CD1c-positive myeloid dendritic cell (primary cell): ENCODE measurements at regions not wholly inside any gene's neighbourhood (a gene's known extent, or its start where the extent isn't known, plus 50 kb on each side); places are given as distances from the start of the nearest gene placed in this dataset.
"Not testable (repeated sequence)": the region's sequence is repeated elsewhere in the genome, so short reads cannot be mapped to it uniquely, and the experiment has no call there.

ENCODE experiments used
- DNase-seq: peaks from one replicate; pipeline ENCODE4 v3.0.0-alpha.2; 2016; ENCODE audit errors: extremely low spot score

DNA sequence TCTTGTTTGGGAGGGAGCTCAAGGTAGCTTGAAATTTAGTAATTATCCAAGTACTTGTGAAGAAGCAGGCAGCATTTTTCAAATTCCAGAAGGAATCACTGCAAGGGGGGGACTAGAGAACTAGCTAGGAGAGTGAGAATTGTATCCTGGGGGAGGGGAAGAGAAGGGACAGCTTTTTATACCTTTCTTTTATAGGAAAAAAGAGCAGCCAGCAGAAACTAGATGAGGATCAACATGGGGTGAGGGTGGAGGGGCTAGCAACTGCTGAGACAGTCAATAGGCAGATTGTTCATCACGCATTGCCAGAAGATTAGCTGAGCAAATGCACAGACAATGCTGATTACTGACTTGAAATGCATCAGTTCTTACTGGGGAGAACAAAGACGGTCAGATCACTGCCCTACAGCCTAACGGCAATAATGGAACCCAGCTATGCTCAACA lies 514.3 kb upstream of the CITED2 start:
- DNase-seq: no peak

DNA sequence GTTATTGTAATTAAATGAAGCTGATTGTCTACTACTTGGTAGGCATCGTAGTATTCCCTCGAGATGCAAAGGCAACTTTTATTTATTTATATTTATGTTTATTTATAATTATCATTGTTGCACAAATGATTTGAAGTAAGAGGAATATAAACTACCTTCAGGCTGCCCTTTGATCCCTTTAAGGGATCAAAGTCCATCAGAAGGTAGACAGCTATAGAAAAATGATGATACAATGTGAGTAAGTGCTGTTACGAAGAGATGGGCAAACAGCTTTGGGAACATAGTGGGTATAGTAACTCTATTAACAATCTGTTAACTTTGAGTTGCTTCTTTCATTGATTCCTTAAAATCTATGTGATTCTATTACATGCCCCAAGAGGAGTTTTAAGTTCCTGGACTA lies 512.8 kb upstream of the CITED2 start:
- DNase-seq: no peak

DNA sequence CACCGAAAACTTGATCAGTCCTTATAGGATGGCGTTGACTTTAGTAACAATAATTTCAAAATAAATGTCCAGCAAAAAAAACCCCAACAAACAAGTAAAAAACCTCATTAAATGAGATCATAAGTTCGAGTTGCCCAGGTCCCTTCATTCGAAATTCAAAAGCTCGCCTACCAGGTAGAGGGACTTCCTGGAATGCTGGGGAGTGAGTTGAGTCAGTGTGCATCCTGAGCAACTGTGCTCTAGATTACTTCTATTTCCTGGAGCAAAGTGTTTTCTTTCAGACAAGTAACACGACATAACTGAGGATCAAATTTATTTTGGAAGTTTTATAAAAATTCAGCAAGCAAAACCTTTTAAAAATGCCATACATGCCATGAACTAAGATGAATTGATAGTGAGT lies 511.9 kb upstream of the CITED2 start:
- no peak for DNase-seq

DNA sequence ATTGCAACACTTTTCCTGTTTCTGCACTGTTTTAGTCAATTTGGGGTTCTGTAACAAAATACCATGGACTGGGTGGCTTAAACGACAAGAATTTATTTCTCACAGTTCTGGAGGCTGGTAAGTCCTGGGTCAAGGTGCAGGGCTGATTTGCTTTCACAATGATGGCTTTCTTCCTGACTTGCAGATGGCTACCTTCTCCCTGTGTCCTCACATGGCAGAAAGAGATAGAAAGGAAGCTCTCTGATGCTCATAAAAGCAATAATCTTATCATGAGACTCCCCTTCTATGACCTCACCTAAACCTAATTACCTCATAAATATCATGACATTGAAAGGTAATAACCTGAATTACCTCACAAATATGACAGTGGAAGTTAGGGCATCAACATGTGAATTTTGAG lies 511.5 kb upstream of the CITED2 start:
- DNase-seq: no peak

DNA sequence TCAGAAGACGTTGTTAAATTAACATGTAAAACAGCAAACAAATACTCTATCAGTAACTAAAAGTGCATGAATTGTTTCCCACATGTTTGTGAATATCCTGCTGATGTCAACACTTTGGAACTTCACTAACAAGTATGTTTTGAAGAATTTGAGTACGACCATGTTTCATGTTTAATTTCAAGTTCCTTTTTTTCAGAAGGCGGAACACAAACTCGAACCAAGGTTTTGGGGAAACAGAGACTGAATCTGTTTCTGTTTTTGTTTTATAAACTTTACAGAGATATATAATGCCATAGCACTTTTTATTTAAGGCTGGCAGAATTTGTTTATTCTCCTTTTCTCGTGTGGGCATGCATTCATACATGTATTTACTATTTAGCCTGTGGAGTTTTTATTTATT lies 509.3 kb upstream of the CITED2 start:
- peak; percentile 79 for DNase-seq

DNA sequence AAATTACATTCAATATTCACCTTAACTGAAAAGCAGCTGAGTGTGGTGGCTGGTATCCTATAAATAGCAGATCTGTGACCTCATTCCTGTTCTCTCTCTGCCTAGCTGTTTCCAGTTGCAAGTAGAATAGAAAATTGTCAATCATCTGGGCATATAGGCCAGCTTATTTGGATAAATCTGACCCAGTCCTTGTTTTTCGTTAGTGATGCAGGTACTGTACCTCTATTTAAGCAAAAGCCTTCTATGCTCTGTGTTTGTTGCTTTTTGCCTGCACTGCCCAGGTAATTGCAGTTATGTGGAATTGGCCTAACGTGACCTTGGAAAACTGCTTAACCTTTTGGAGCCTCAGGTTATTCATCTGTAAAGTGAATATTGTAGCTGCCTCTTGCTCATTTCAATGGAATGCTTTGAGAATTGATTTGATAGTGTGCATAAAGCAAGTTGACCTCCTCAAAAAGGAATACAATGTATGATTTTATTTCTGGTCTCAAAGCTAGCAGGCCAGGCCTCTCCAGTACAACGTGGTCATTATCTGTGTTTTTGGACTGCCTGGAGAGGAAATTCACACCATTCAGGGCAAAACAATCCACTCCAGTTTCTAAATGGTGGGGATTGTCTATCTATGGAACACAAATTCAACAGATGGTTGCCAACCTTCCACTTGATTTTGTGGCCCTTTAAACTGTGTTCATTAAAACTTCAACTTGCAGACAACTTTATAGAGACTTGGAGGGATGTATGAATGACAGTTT lies 508.7 kb upstream of the CITED2 start:
- DNase-seq: peak; percentile 8

DNA sequence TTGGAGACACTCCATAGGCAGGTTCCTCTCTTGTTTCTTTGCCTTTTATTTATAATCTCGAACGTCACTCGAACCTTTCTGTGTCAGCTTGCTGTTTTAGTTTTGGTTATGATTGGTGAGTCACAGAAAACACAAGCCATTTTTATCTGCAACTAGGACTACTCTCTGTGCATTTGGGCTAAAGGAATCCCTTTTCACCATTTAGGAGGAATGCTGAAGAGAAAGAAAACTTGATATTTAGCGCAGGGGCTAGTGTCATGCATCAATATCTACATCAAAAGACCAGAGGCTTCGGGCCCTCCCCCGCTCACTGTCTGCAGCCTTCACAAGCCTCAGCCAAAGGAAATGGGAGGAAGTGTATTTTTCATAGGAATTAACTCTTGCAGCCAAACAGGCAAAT lies 507.8 kb upstream of the CITED2 start:
- peak; percentile 51 for DNase-seq

DNA sequence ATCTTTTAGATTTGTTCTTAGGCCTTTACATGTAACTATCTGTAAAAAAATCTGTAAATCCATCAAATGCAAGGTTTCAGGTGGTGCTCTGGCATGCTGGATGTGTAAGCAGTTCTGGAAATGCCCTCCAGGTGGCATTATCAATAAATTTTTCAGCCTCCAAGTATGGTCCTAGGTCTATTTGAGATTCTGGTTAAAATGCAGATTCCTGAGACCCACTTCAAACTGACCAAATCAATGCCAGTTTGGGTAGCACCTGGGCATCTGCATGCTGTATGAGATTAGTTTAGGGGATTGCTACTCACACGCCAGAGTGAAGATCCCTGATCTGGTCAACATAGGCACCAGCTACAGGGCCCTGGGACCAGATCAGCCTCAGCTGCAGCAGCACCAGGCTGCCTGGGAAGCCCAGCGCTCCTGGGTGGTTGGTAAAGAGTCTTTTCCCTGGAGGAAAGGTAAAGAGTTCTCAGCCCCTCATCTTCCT lies 507.3 kb upstream of the CITED2 start:
- peak; percentile 31 for DNase-seq

DNA sequence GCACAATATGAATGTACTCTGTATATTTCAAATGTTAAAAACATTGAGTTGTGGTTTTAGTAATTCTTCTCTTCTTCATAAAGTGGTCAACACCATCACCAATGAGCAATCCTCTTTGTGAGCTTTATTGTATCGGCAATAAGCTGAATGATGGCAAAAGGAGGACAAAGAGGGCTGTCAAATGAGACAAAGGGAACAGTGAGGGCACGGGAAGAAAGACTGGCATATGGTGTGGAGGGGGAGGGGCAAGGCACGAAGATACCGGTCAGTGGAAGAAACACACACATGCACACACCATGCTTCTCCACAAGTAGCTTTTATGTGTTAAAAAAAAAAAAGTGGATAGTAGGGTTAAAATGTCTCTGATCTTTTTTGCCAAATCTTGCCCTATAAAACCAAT lies 506.8 kb upstream of the CITED2 start:
- DNase-seq: no peak

DNA sequence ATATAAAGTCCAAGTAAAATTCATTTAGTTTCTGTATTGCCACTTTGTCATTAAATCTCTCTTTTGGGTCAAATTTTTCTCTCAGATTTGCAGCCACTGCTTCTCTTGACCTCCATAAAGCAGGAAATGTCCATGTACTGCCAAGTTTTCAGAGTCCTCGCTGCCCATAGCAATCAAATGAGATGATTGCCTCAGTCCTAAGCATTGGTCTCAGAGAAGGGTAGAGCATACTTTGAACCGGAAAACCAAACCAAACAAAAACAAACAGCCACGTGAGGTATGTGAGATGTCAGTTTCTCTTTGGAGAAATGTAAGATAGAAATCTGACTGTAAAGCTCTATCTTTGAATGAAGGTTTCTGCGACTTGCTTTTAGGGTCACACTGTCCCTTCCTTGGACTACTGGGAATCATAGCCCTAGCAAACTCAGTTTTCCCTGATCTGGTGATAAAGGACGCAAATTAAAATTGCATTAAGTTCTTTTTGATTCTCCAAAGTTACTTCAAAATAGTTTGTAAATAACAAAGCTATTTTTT lies 505.4 kb upstream of the CITED2 start:
- no peak for DNase-seq

DNA sequence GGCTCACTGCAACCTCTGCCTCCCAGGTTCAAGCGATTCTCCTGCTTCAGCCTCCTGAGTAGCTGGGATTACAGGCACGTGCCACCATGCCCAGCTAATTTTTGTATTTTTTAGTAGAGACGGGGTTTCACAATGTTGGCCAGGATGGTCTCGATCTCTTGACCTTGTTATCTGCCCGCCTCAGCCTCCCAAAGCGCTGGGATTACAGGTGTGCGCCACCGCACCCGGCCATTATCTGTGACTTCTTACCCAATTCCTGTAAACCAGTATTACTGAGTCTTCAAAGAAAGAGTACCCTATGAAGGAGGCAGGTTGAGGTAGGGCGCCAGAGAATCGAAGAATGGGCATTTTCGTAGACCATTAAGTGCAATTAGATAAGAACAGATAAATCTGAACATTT lies 504.8 kb upstream of the CITED2 start:
- DNase-seq: not testable (repeated sequence)

DNA sequence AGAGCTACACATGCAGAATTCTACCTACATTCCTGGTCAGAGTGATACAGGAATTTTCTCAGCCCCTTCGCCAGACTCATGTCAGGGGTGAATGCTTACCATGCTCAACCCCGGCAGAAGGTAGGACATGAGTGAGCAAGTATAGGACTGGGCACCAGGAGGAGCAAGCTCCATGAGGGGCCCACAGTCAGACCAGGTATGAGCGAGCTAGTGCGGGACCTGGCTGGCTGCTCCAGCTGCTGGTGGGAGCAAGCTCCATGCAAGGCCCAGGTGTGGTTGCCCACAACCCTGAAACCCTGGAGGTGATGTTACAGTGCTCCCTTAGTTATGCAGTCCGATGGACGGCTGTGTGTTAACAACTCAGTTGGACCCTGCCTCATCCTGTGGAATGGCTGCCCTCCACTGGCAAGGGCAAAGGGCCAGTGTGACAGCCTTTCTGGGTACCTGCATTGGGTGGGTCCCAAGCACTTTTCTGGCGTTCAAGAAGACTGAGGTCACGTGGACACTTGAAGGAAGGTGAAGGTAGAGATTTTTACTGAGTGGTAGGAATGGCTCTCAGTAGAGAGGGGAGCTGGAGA lies 503.5 kb upstream of the CITED2 start:
- no peak for DNase-seq

DNA sequence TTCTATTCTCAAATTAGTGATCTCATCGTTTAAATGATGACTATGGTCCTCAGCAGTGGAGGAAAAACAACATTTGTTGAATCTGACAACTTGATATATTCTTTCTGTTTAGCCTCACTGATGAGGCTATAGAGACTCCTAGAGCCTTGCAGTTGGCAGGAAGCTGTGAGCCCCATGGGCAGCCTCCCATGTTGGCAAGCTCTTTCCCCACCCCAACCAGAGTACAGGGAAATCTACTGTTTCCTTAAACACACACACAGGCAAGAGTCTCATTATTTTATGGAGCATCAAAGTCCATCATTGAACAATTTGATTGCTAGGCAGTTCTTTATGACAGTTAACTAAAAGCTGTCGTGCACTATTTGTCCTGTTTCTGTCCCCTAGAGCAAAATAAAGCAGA lies 498.2 kb upstream of the CITED2 start:
- no peak for DNase-seq

DNA sequence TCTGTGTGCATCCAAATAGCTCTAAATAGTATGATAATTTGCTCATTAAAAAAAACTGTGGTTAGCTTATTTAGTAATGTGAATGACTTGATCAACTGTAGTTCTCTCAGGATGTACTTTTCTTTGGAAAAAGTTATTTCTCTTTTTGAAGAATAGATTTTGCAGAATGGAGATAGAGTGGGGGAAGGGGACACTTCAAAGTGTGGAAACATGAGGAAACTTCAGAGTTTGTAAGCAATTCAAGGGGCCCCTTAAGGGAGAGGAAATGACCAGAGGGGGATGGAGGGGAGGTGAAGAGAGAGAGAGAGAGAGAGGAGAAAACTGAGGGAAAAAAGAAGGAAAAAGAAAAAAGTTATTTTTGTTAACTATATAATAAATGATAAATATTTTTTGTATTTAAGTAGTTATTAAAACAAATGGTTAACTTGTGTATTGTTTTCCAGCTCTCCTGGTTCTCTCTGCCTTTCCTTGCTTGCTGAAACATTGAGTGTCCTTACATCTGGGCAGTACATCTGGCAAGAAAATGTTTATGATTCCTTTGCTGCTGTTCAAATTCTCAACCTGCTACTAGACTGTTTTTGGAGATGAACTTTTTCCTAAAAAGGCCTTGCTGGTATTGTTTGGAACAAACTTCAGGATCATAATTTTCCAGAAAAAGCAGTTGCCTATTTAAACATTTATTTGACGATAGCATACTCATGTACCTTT lies 497.5 kb upstream of the CITED2 start:
- no peak for DNase-seq

DNA sequence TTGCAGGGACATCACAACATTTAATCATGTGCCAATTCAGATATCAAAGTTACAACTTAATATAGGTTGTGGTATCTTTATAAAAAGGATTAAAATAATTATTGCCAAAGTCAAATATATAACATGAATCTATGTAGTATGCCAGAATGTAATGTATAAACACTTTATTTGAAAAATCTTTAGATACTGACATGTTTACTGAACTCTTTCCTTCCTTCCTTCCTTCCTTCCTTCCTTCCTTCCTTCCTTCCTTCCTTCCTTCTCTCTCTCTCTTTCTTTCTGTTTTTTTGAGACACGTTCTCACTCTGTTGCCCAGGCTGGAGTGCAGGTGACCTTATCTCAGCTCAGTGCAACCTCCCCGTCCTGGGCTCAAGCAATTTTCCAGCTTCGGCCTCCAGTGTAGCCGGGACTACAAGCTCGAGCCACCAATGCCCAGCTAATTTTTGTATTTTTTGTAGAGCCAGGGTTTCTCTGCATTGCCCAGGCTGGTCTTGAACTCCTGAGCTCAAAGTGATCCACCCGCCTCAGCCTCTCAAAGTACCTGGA lies 496.8 kb upstream of the CITED2 start:
- no peak for DNase-seq

DNA sequence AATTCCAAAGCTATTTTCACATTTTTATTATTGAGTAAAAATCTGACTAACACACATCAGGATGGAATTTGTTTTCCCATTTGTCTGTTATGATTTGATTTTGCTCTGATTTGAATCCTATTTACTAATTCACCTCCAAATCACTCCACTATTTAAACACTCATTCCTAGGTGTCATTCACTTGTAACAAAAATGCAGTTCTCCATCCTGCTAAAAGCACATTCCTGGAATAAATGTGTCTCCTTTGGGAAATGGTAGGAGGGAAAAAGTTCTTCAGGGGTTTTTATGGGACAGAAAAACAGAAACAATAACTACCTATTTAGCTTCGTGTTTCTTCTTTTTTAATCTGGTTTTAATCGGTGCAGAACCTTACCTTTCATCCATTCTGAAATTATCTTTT lies 494.1 kb upstream of the CITED2 start:
- DNase-seq: no peak

DNA sequence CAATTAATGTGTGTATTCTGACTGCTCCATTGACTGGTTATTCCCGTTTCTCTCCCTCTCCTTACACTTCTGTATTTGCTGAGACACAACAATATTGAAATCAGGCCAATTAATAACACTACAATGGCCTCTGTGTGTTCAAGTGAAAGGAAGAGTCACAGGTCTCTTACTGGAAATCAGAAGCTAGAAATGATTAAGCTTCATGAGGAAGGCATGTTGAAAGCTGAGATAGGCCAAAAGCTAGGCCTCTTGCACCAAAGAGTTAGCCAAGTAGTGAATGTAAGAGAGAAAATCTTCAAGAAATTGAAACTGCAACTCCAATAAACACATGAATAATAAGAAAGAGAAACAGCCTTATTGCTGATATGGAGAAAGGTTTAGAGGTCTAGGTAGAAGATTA lies 489.5 kb upstream of the CITED2 start:
- no peak for DNase-seq

DNA sequence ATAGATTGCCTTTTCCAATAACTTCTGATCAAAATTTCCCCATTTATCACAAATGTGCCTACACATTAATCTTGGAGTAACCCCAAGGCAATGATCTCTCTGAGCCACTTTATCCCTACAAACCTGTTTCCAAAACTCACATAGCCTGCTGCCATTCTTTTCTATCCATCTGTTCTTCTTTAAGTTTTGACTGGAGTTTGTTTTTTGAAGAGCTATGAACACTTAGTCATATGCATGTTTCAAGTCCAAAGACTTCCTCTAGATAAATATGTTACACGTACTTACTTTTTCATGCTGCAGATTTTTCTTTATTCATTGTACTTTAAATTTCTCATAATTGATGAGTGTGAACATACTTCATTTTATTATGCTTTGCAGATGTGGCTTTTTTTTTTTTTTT lies 488.9 kb upstream of the CITED2 start:
- no peak for DNase-seq

DNA sequence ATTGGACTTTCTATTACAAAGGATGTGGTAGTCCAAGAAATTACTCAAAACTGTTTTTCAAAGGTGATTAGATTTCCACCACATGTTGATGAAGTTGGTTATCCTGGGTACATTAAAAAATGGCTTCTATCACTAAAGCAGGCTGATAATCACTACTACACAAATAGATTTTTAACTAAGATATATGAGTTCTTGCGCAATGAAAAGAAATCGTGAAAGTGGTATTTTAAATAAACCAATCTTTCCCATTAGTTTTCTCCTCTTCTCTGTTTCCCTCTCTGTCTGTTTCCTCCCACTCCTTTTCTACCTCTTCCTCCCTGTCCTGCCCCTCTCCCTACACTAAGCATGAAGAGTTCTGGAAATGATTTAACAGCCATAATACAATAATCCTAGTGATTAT lies 487.9 kb upstream of the CITED2 start:
- no peak for DNase-seq

DNA sequence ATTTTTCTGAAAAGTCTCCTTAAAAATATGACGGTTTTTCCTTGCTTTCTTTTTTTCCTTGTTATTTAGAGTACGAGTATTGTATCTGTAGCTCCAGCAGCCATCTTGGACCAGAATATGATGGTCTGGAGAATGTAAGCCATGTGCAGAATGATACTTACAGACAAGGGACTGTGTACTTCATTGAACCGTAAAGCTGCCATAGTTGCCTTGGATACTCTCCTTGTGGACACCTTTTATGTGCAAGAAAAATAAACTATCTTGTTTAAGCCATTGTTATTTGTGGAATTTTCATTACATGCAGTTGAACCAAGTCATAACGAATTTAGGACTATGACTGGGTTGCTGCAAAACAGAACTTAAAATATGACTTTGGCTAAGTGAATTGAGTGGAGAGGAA lies 485.8 kb upstream of the CITED2 start:
- DNase-seq: no peak

DNA sequence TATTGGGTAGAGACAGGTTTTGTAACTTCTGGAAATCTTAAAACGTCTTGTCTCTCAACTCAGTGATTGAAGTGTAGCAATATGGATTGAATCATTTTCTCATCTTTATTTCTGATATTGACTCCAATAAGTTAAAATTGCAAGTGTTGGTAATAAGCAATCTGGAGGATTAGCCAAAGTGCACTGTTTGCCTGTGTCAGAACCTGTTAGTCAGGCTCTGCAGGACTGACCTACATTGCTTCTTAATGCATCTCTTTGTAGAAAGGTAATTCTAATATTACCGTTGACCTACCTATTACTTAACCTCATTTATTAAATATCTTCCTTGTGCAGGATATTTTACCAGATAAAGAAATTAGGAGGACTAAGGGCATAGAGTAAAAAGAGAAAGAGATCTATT lies 484.0 kb upstream of the CITED2 start:
- no peak for DNase-seq

DNA sequence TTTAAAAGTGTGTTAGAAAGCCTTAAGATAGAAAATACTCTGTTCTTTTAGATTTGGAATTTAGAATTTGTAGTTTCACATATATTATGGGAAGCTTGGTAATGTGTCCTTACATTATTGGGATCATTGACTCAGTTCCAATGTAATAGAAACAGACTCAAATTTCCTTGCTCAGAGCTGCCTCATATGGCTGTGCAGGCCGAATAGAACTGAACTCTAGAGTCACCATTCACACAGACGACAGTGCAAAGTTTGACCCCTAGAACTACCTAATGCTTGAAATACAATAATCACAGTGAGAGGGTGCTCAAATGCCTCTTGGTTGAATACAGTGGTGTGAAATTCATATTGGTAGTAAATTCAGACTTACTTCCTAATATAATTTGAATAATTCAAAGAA lies 482.7 kb upstream of the CITED2 start:
- no peak for DNase-seq

DNA sequence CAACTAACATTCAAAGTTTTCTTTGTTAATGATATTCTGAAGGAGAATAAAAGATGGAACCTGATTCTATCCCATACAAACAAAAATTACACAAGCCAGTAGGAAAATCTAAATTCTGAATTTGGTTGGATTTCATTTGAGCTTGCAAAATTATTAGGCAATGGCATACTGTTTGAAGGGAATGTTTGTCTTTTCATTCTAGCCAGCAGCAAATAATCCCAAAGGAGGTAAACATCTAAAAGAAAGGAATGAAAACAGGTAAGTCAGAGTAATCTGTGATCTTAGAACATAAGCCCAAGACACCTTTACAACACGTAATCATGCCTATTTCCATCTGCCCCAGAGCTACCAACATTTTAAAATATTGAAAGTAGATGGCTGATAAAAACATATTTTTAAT lies 482.1 kb upstream of the CITED2 start:
- DNase-seq: no peak
